ENCODE measurements at regions not wholly inside any gene's neighbourhood (a gene's known extent, or its start where the extent isn't known, plus 50 kb on each side); places are given as distances from the start of the nearest gene placed in this dataset.
"Not testable (repeated sequence)": the region's sequence is repeated elsewhere in the genome, so short reads cannot be mapped to it uniquely, and the experiment has no call there.

- H3K9me3 ChIP-seq (ENCODE audit: control insufficient read depth in 4 of 4, low read length in 3 of 4): no peaks in the 10 kb centered on the region
- no peak overlapping the region for H3K9ac ChIP-seq (ENCODE audit: low read depth in 1 of 2, low read length in 2 of 2)
- H3K4me3 ChIP-seq (ENCODE audit: low read depth in 1 of 3, low read length in 3 of 3): no peak overlapping the region
- H3K4me1 ChIP-seq (ENCODE audit: control insufficient read depth in 4 of 4, insufficient read depth in 4 of 4, low read length in 3 of 4): no peaks in the 10 kb centered on the region
- TF ChIP-seq TAF1 (conservative IDR thresholded peaks at IDR 0.05): no peak
- H3K27me3 ChIP-seq (ENCODE audit: control insufficient read depth in 4 of 4, insufficient read depth in 4 of 4, low read length in 3 of 4): no peaks in the 10 kb centered on the region
- no peaks in the 10 kb centered on the region for H3K36me3 ChIP-seq (ENCODE audit: control insufficient read depth in 4 of 4, insufficient read depth in 3 of 4, low read depth in 1 of 4, low read length in 3 of 4)
- no peak for DNase-seq (ENCODE audit: low spot score)
- H3K27ac ChIP-seq (ENCODE audit: low read depth in 1 of 2, low read length in 2 of 2): no peak overlapping the region
- 88% methylated on average over 1 of the region's 1 CpG for WGBS
Observed at GRCh38 chr9:13437866-13438265, 158.4 kb upstream of the MPDZ start.

- no peak for DNase-seq (ENCODE audit: low spot score)
- Histone ChIP-seq H3K4me3 (ENCODE audit: low read depth in 1 of 3, low read length in 3 of 3) (no peak overlapping the region), H3K27me3 (ENCODE audit: control insufficient read depth in 4 of 4, insufficient read depth in 4 of 4, low read length in 3 of 4) (no peaks in the 10 kb centered on the region), H3K9me3 (ENCODE audit: control insufficient read depth in 4 of 4, low read length in 3 of 4) (no peaks in the 10 kb centered on the region), H3K27ac (ENCODE audit: low read depth in 1 of 2, low read length in 2 of 2) (no peak overlapping the region), H3K36me3 (ENCODE audit: control insufficient read depth in 4 of 4, insufficient read depth in 3 of 4, low read depth in 1 of 4, low read length in 3 of 4) (no peaks in the 10 kb centered on the region), H3K4me1 (ENCODE audit: control insufficient read depth in 4 of 4, insufficient read depth in 4 of 4, low read length in 3 of 4) (no peaks in the 10 kb centered on the region), H3K9ac (ENCODE audit: low read depth in 1 of 2, low read length in 2 of 2) (no peak overlapping the region)
- 91% methylated on average over 1 of the region's 1 CpG for WGBS
- TF ChIP-seq FOXA1 (IDR thresholded peaks at IDR 0.05) (no peak), TAF1 (conservative IDR thresholded peaks at IDR 0.05) (no peak), CTCF (IDR thresholded peaks at IDR 0.05; ENCODE audit: low read depth, low read length, missing input control) (no peak), REST (IDR thresholded peaks at IDR 0.05) (no peak)
Observed at GRCh38 chr9:13436591-13436990, 157.1 kb upstream of the MPDZ start.

GRCh38 chr9:13433453-13433852, 154.0 kb upstream of the MPDZ start:
- not testable (repeated sequence) for H3K36me3 ChIP-seq (ENCODE audit: control insufficient read depth in 4 of 4, insufficient read depth in 3 of 4, low read depth in 1 of 4, low read length in 3 of 4); H3K4me3 ChIP-seq (ENCODE audit: low read depth in 1 of 3, low read length in 3 of 3); H3K9ac ChIP-seq (ENCODE audit: low read depth in 1 of 2, low read length in 2 of 2); H3K4me1 ChIP-seq (ENCODE audit: control insufficient read depth in 4 of 4, insufficient read depth in 4 of 4, low read length in 3 of 4); H3K27ac ChIP-seq (ENCODE audit: low read depth in 1 of 2, low read length in 2 of 2); H3K9me3 ChIP-seq (ENCODE audit: control insufficient read depth in 4 of 4, low read length in 3 of 4); DNase-seq (ENCODE audit: low spot score); H3K27me3 ChIP-seq (ENCODE audit: control insufficient read depth in 4 of 4, insufficient read depth in 4 of 4, low read length in 3 of 4)
- 97% methylated on average over 4 of the region's 4 CpGs for WGBS

GRCh38 chr9:13432904-13433303, 153.4 kb upstream of the MPDZ start:
- H3K9me3 ChIP-seq (ENCODE audit: control insufficient read depth in 4 of 4, low read length in 3 of 4): no peaks in the 10 kb centered on the region
- no peak overlapping the region for H3K9ac ChIP-seq (ENCODE audit: low read depth in 1 of 2, low read length in 2 of 2)
- WGBS: 69% methylated on average over 1 of the region's 1 CpG
- DNase-seq (ENCODE audit: low spot score): no peak
- H3K4me1 ChIP-seq (ENCODE audit: control insufficient read depth in 4 of 4, insufficient read depth in 4 of 4, low read length in 3 of 4): no peaks in the 10 kb centered on the region
- H3K27me3 ChIP-seq (ENCODE audit: control insufficient read depth in 4 of 4, insufficient read depth in 4 of 4, low read length in 3 of 4): peaks cover 0 to 4% (median 1%) of the 10 kb centered on the region in 4 donors
- H3K36me3 ChIP-seq (ENCODE audit: control insufficient read depth in 4 of 4, insufficient read depth in 3 of 4, low read depth in 1 of 4, low read length in 3 of 4): no peaks in the 10 kb centered on the region
- H3K27ac ChIP-seq (ENCODE audit: low read depth in 1 of 2, low read length in 2 of 2): no peak overlapping the region
- H3K4me3 ChIP-seq (ENCODE audit: low read depth in 1 of 3, low read length in 3 of 3): no peak overlapping the region
- no peak for TF ChIP-seq FOXA1 (IDR thresholded peaks at IDR 0.05)
- no peak for TF ChIP-seq RAD21 (IDR thresholded peaks at IDR 0.05)
- no peak for TF ChIP-seq HNF4A (conservative IDR thresholded peaks at IDR 0.05)
- TF ChIP-seq TAF1 (conservative IDR thresholded peaks at IDR 0.05): no peak
- TF ChIP-seq REST (IDR thresholded peaks at IDR 0.05): no peak
- no peak for TF ChIP-seq HNF4G (IDR thresholded peaks at IDR 0.05)
- TF ChIP-seq MAX (IDR thresholded peaks at IDR 0.05): no peak
- TF ChIP-seq NR2F2 (IDR thresholded peaks at IDR 0.05): no peak
- TF ChIP-seq SP1 (IDR thresholded peaks at IDR 0.05): no peak
- TF ChIP-seq JUND (IDR thresholded peaks at IDR 0.05): no peak
- TF ChIP-seq FOXA2 (IDR thresholded peaks at IDR 0.05): no peak
- no peak for TF ChIP-seq YY1 (IDR thresholded peaks at IDR 0.05)
- TF ChIP-seq ATF3 (IDR thresholded peaks at IDR 0.05): no peak
- no peak for TF ChIP-seq GABPA (IDR thresholded peaks at IDR 0.05 in 1 of 2, conservative IDR thresholded peaks at IDR 0.05 in 1 of 2)
